ENCODE measurements at regions not wholly inside any gene's neighbourhood (a gene's known extent, or its start where the extent isn't known, plus 50 kb on each side); places are given as distances from the start of the nearest gene placed in this dataset. TPM values are rescaled to one million over a fixed set of nuclear protein-coding genes. Genes with fewer than 3 reads are reported as not detected.

DNA sequence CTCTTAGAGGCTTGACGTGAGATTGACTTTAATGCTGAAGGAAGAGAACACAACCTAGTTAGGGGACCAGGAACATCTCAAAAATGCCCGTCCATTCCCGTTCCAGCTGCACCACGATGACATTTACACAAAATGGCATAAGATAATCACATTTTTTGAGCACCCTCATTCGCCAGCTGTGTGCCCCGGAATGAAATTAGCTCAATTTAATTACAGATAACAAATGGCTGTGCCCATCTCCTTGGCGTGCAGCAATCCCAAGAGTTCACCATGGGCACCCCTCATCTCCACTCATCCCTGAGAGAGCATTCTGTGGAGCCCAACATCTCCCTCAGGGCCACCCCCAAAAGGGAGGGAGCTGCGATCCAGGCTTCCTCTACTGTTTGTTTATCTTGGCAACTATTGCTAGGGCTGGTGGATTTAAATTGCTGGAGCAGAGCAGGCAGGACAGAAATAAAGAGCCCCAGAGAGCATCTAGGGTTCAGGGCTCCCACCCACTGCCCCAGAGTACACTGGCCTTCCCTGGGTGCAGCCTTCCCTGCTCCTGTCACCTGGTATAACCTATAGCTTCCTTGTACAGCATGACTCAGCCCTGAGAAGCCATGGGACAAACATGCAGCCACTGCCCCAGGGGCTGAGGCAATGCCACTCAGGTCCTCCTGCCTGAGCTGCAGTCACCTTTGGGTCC lies 263.5 kb downstream of the ZEB1 start:
- DNase-seq (ENCODE audit: low read depth in 4 of 6, low spot score in 6 of 6) = peak in 1 of 6 donors; percentile 9
- Histone ChIP-seq H3K27ac (ENCODE audit: low read depth, low read length) (no peak overlapping the region), H3K36me3 (ENCODE audit: control insufficient read depth, insufficient read depth, low read length) (no peaks in the 10 kb centered on the region), H3K9me3 (ENCODE audit: control insufficient read depth, insufficient read depth, low read length) (no peaks in the 10 kb centered on the region), H3K4me1 (ENCODE audit: control insufficient read depth, insufficient read depth, low read length) (peaks cover 24% of the 10 kb centered on the region), H3K27me3 (ENCODE audit: control insufficient read depth, insufficient read depth, low read length) (no peaks in the 10 kb centered on the region), H3K4me3 (ENCODE audit: low read depth, low read length) (no peak overlapping the region)
- 64% methylated on average over 7 of the region's 8 CpGs for WGBS (ENCODE audit: insufficient coverage)

DNA sequence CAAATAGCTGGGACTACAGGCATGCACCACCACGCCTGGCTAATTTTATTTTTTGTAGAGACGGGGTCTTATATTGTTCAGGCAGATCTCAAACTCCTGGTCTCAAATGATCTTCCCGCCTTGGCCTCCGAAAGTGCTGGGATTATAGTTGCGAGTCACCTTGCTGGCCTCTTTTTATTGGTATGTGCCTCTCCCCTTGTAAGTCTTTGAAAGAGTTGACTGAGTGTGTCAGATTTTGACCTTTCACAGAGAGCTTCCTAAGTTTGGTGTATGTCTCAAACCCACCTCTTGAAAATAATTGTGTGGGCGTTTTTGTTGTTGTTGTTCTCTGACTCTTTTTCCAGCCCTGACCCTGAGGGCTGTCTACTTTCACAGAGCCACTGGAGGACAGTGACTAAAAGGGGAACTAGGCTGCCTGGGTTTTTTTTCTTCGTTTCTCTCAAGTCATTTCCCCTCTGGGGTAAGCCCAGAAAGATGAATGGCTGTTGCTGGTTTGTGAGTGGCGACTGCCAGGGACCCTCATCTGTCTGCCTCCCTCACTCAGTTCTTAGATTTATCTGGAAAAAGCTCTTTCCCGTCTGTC lies 262.8 kb downstream of the ZEB1 start:
- no peak for DNase-seq (ENCODE audit: low read depth in 4 of 6, low spot score in 6 of 6)
- 100% methylated on average over 5 of the region's 9 CpGs for WGBS (ENCODE audit: insufficient coverage)
- no peak overlapping the region for H3K27ac ChIP-seq (ENCODE audit: low read depth, low read length)

GRCh38 chr10:31580646-31581045 lies 261.6 kb downstream of the ZEB1 start:
- no peak overlapping the region for H3K27ac ChIP-seq (ENCODE audit: low read depth, low read length)
- no peak for DNase-seq (ENCODE audit: low read depth in 4 of 6, low spot score in 6 of 6)
- no peaks in the 10 kb centered on the region for H3K27me3 ChIP-seq (ENCODE audit: control insufficient read depth, insufficient read depth, low read length)
- H3K4me1 ChIP-seq (ENCODE audit: control insufficient read depth, insufficient read depth, low read length) = peaks cover 24% of the 10 kb centered on the region
- no peaks in the 10 kb centered on the region for H3K9me3 ChIP-seq (ENCODE audit: control insufficient read depth, insufficient read depth, low read length)
- WGBS (ENCODE audit: insufficient coverage) = 84% methylated on average over 2 of the region's 5 CpGs
- no peaks in the 10 kb centered on the region for H3K36me3 ChIP-seq (ENCODE audit: control insufficient read depth, insufficient read depth, low read length)
- no peak overlapping the region for H3K4me3 ChIP-seq (ENCODE audit: low read depth, low read length)

More for the DNA sequence above, 262.8 kb downstream of the ZEB1 start:
- Histone ChIP-seq H3K9me3 (ENCODE audit: control insufficient read depth, insufficient read depth, low read length) (no peaks in the 10 kb centered on the region), H3K36me3 (ENCODE audit: control insufficient read depth, insufficient read depth, low read length) (no peaks in the 10 kb centered on the region), H3K27me3 (ENCODE audit: control insufficient read depth, insufficient read depth, low read length) (no peaks in the 10 kb centered on the region), H3K4me1 (ENCODE audit: control insufficient read depth, insufficient read depth, low read length) (peaks cover 24% of the 10 kb centered on the region), H3K4me3 (ENCODE audit: low read depth, low read length) (no peak overlapping the region)

Small RNA genes in the stretch of these regions (small RNA-seq; reads per million reads assigned to genes)
- not detected for gene AL161935.2 (ENCODE audit: low replicate concordance)
